ENCODE measurements at regions not wholly inside any gene's neighbourhood (a gene's known extent, or its start where the extent isn't known, plus 50 kb on each side); places are given as distances from the start of the nearest gene placed in this dataset.

- no peak for DNase-seq (ENCODE audit: low read depth in 2 of 2, low spot score in 1 of 2)
Observed at GRCh38 chr6:144867761-144868160, 582.6 kb downstream of the UTRN start.

GRCh38 chr6:144870782-144871181 is 585.6 kb downstream of the UTRN start:
- DNase-seq (ENCODE audit: low read depth in 2 of 2, low spot score in 1 of 2): no peak

GRCh38 chr6:144873623-144874378 is 588.7 kb downstream of the UTRN start:
- DNase-seq (ENCODE audit: low read depth in 2 of 2, low spot score in 1 of 2): no peak

- DNase-seq (ENCODE audit: low read depth in 2 of 2, low spot score in 1 of 2): no peak
Observed at GRCh38 chr6:144876689-144877088, 591.6 kb downstream of the UTRN start.

- no peak for DNase-seq (ENCODE audit: low read depth in 2 of 2, low spot score in 1 of 2)
Observed at GRCh38 chr6:144877118-144877517, 592.0 kb downstream of the UTRN start.

- no peak for DNase-seq (ENCODE audit: low read depth in 2 of 2, low spot score in 1 of 2)
Observed at GRCh38 chr6:144878577-144878976, 593.4 kb downstream of the UTRN start.

GRCh38 chr6:144879436-144879835 is 594.3 kb downstream of the UTRN start:
- no peak for DNase-seq (ENCODE audit: low read depth in 2 of 2, low spot score in 1 of 2)

- no peak for DNase-seq (ENCODE audit: low read depth in 2 of 2, low spot score in 1 of 2)
Observed at GRCh38 chr6:144882425-144882824, 597.3 kb downstream of the UTRN start.

- no peak for DNase-seq (ENCODE audit: low read depth in 2 of 2, low spot score in 1 of 2)
Observed at GRCh38 chr6:144883915-144884314, 598.8 kb downstream of the UTRN start.

GRCh38 chr6:144885817-144886216 is 600.7 kb downstream of the UTRN start:
- DNase-seq (ENCODE audit: low read depth in 2 of 2, low spot score in 1 of 2): no peak

GRCh38 chr6:144886682-144887081 is 601.5 kb downstream of the UTRN start:
- DNase-seq (ENCODE audit: low read depth in 2 of 2, low spot score in 1 of 2): no peak

- DNase-seq (ENCODE audit: low read depth in 2 of 2, low spot score in 1 of 2): no peak
Observed at GRCh38 chr6:144888621-144889020, 603.5 kb downstream of the UTRN start.

- no peak for DNase-seq (ENCODE audit: low read depth in 2 of 2, low spot score in 1 of 2)
Observed at GRCh38 chr6:144893680-144894151, 608.6 kb downstream of the UTRN start.

GRCh38 chr6:144894240-144894639 is 609.1 kb downstream of the UTRN start:
- no peak for DNase-seq (ENCODE audit: low read depth in 2 of 2, low spot score in 1 of 2)

- no peak for DNase-seq (ENCODE audit: low read depth in 2 of 2, low spot score in 1 of 2)
Observed at GRCh38 chr6:144895313-144896278, 610.5 kb downstream of the UTRN start.

GRCh38 chr6:144896289-144896688 is 611.2 kb downstream of the UTRN start:
- no peak for DNase-seq (ENCODE audit: low read depth in 2 of 2, low spot score in 1 of 2)

- no peak for DNase-seq (ENCODE audit: low read depth in 2 of 2, low spot score in 1 of 2)
Observed at GRCh38 chr6:144896871-144897270, 611.7 kb downstream of the UTRN start.

GRCh38 chr6:144897441-144897921 is 612.3 kb downstream of the UTRN start:
- no peak for DNase-seq (ENCODE audit: low read depth in 2 of 2, low spot score in 1 of 2)

GRCh38 chr6:144898052-144898689 is 613.0 kb downstream of the UTRN start:
- no peak for DNase-seq (ENCODE audit: low read depth in 2 of 2, low spot score in 1 of 2)

- no peak for DNase-seq (ENCODE audit: low read depth in 2 of 2, low spot score in 1 of 2)
Observed at GRCh38 chr6:144898741-144899140, 613.6 kb downstream of the UTRN start.

GRCh38 chr6:144899161-144899560 is 614.0 kb downstream of the UTRN start:
- DNase-seq (ENCODE audit: low read depth in 2 of 2, low spot score in 1 of 2): no peak
